Forelimb muscle (tissue), 1 donor: ENCODE measurements at regions not wholly inside any gene's neighbourhood (a gene's known extent, or its start where the extent isn't known, plus 50 kb on each side); places are given as distances from the start of the nearest gene placed in this dataset.

Experiments
- DNase-seq: peaks from one replicate; pipeline ENCODE4 v3.0.0-alpha.2; 2013; ENCODE audit warnings: low read depth

GRCh38 chr18:34978533-34978893 is 62.7 kb upstream of the MAPRE2 start:
- DNase-seq: no peak

DNA sequence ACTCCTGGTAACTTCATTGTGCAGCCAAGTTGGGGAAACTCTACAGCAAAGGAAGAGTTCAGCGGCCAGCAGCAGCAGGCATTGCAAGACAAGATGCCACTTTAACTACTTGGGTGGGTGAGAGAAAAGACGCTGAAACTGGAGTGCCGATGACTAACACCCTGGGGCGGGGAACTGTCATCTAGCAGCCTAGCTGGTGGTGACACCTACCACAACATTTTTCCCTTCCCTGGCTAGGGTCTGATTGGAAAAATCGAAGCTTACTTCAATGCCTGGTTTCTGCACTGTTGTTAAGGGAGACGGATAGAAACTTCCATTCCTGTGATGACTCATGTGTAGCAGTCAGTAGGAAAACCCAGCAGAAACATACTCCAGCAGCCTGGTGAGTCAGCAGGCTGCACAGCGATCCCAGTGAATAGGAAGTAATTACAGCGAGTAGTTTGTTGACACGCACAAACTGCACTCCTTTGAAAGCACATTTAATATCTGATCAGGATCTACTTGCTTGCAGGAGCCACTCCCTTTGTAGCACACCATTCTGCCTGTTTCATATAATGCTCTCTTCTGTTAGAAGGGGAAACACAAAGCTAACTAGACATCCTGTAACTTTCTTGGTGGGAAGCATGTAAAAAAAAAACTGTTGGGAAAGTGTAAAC is 62.1 kb upstream of the MAPRE2 start:
- peak; percentile 76 for DNase-seq

DNA sequence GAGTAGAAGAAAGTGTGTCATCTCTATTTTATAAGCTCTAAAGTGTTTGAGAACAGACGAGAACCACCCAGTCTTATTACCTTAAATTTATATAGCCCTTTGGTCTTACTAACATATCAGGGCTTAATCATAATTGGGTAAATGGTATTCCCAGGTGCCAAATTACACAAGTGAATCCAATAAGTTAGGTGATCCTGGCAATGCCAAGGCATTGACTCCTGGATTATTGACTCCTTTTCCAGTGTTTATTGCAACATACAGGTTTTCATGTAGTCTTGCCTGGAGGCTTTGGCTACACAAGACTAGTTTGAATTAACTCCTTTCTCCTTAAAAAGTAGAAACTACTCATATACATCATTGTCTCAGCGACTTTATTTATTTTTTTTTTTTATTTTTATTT is 59.7 kb upstream of the MAPRE2 start:
- no peak for DNase-seq

DNA sequence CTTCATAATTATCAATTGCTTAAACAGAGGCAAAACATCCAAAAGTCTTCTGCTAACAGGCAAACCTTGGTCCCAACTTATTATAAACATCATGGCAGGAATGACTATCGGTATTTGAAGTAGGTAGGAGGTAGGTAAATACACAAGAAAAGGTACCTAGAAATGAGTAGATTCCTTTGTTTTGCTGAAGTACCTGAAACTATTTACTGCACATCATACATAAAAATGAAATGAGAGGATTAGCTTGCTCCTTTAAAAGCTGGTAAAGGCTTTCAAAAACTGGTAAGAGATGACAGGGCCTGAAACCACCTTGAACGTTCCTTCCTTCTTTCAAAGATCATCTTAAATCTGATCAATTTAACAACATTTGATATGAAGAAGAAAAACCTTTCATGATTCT is 55.2 kb upstream of the MAPRE2 start:
- DNase-seq: no peak

GRCh38 chr18:34990597-34990996 is 50.6 kb upstream of the MAPRE2 start:
- no peak for DNase-seq

DNA sequence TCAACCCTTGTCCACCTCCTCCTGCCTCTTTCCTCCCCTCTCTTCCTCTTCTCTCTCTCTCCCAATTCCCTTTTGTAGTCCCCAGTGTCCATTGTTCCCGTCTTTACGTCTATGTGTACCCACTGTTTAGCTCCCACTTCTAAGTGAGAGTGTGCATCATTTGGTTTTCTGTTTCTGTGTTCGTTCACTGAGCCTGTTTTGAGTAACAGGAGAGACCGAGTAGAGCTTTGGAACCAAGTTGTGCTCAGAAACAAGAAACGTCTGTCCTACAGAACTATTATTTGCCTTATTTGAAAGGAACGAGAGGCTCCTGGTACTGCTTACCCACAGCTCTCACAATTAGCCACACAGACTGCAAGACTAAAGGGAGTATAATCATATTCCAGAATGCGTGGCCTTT is 50.1 kb upstream of the MAPRE2 start:
- DNase-seq: no peak
